HCT116 (cell line): ENCODE measurements at regions not wholly inside any gene's neighbourhood (a gene's known extent, or its start where the extent isn't known, plus 50 kb on each side); places are given as distances from the start of the nearest gene placed in this dataset.

Experiments
- CBX3 ChIP-seq: IDR thresholded peaks from 2 replicates; pipeline ENCODE4 v1.6.1; 2012; ENCODE audit warnings: low read depth
- CEBPB ChIP-seq: IDR thresholded peaks from 2 replicates; pipeline ENCODE4 v1.6.1; 2012; ENCODE audit warnings: low read depth
- EGR1 ChIP-seq: IDR thresholded peaks from 2 replicates; pipeline ENCODE4 v1.6.1; 2012; ENCODE audit warnings: low read depth
- ELF1 ChIP-seq: IDR thresholded peaks from 2 replicates; pipeline ENCODE4 v1.6.1; 2012; ENCODE audit warnings: low read depth, borderline replicate concordance
- EZH2 ChIP-seq: fragments of 200-600 bp; sonication (generic); IDR thresholded peaks from 2 replicates; pipeline ENCODE4 v1.6.1; 2017; ENCODE audit warnings: antibody characterized with exemption, mixed run types
- POLR2A ChIP-seq: IDR thresholded peaks from 2 replicates; pipeline ENCODE4 v1.7.0; 2011; ENCODE audit warnings: borderline replicate concordance; ENCODE audit not compliant: insufficient read depth, insufficient read length; ENCODE audit errors: extremely low read depth
- POLR2AphosphoS5 ChIP-seq: IDR thresholded peaks from 2 replicates; pipeline ENCODE4 v1.6.1; 2011; ENCODE audit warnings: mild to moderate bottlenecking, low read depth, low read length, moderate library complexity
- RAD21 ChIP-seq: IDR thresholded peaks from 2 replicates; pipeline ENCODE4 v1.6.1; 2012; ENCODE audit warnings: low read depth, mild to moderate bottlenecking
- SRF ChIP-seq: IDR thresholded peaks from 2 replicates; pipeline ENCODE4 v1.6.1; 2012; ENCODE audit warnings: low read depth
- TF ChIP-seq, protein P1 (sequence below), 3 experiments: fragments of 200-600 bp in 1 of 3; sonication (generic) in 1 of 3; IDR thresholded peaks in 2 of 3; conservative IDR thresholded peaks in 1 of 3; 2 replicates each; pipeline ENCODE4 v1.5.1; 2012 to 2017; ENCODE audit warnings: low read depth in 2 of 3, low read length in 2 of 3, antibody characterized with exemption in 1 of 3, borderline replicate concordance in 1 of 3, control low read depth in 1 of 3, mild to moderate bottlenecking in 1 of 3, mixed read lengths in 1 of 3, mixed run types in 1 of 3, moderate library complexity in 1 of 3; ENCODE audit not compliant: insufficient read depth in 1 of 3

GRCh38 chr10:90319188-90319914 is 538.5 kb downstream of the HTR7 start:
- TF ChIP-seq CBX3 (peak; percentile 98), EGR1 (0 out of 2 replicates have a peak, but pooled peaks have one; percentile 37), POLR2A (no peak), RAD21 (peak; percentile 39), SRF (peak; percentile 90), CEBPB (peak; percentile 75), POLR2AphosphoS5 (peak; percentile 73), EZH2 (no peak), ELF1 (no peak)
- TF ChIP-seq, protein P1, sequence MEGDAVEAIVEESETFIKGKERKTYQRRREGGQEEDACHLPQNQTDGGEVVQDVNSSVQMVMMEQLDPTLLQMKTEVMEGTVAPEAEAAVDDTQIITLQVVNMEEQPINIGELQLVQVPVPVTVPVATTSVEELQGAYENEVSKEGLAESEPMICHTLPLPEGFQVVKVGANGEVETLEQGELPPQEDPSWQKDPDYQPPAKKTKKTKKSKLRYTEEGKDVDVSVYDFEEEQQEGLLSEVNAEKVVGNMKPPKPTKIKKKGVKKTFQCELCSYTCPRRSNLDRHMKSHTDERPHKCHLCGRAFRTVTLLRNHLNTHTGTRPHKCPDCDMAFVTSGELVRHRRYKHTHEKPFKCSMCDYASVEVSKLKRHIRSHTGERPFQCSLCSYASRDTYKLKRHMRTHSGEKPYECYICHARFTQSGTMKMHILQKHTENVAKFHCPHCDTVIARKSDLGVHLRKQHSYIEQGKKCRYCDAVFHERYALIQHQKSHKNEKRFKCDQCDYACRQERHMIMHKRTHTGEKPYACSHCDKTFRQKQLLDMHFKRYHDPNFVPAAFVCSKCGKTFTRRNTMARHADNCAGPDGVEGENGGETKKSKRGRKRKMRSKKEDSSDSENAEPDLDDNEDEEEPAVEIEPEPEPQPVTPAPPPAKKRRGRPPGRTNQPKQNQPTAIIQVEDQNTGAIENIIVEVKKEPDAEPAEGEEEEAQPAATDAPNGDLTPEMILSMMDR (IDR thresholded peaks at IDR 0.05 in 2 of 3, conservative IDR thresholded peaks at IDR 0.05 in 1 of 3; ENCODE audit: borderline replicate concordance in 1 of 3, insufficient read depth in 1 of 3, low read depth in 2 of 3, low read length in 2 of 3), result no peak
